ENCODE measurements at regions not wholly inside any gene's neighbourhood (a gene's known extent, or its start where the extent isn't known, plus 50 kb on each side); places are given as distances from the start of the nearest gene placed in this dataset.

DNA sequence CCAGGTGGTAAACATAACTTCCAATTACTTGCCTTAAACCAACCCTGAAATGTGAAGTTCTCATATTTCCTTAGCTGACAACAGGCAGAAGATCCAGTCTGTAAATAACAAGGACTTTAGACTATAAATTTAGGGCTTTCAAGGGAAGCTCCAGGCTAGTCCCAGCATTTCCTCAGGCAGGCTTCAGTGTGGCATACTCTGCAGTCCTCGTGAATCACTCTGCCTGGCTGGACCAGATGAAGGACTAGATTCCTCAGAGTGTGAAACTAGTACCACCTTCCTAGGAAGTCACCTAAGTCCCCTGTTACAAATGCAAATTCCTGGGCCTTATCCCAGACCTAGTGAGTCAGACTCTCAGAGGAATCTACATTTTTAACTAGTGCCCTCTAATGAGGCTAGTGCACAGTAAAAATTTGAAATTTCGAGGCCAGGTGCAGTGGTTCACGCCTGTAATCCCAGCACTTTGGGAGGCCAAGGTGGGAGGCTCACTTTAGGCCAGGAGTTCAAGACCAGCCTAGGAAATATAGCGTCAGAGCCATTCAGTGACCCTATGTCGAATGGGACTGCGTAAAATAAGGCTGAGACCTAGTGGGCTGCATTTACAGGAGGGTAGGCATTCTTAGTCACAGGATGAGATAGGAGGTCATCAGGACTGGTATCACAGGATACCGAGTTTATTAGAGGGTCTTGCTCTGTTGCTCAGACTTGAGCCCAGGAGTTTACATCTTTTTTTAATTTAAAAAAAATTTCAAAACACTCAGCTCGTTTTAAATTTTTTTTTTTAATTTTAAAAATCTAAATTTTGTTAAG lies 279.6 kb upstream of the JARID2 start:
- intact Hi-C loops (cut with DNase I), result no loop called here
- DNase-seq, result no peak

DNA sequence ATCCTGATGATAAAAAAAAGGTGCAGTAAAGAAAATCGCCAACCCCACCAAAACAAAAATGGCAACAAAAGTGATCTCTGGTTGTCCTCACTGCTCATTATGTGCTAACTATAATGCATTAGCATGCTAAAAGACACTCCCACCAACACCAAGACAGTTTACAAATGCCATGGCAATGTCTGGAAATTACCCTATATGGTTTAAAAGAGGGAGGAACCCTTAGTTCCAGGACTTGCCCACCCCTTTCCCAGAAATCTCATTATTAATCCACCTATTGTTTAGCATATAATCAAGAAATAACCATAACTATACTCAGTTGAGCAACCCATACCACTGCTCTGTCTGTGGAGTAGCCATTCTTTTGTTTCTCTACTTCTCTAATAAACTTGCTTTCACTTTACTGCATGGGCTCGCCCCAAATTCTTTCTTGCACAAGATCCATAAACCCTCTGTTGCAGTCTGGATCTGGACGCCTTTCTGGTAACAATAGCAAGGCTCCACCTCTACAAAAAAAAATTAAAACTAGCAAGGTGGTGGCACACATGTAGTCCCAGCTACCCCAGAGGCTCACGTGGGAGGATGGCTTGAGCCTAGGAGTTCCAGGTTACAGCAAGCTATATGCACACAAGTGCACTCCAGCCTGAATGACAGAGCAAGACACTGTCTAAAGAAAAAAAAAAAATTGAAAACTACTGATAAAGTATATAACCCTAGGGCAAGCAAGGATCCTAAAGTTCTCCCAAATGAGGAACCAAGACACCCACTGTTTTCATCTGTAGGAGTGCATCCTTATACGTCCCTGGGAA lies 278.8 kb upstream of the JARID2 start:
- intact Hi-C loops (cut with DNase I), result no loop called here
- no peak for DNase-seq

DNA sequence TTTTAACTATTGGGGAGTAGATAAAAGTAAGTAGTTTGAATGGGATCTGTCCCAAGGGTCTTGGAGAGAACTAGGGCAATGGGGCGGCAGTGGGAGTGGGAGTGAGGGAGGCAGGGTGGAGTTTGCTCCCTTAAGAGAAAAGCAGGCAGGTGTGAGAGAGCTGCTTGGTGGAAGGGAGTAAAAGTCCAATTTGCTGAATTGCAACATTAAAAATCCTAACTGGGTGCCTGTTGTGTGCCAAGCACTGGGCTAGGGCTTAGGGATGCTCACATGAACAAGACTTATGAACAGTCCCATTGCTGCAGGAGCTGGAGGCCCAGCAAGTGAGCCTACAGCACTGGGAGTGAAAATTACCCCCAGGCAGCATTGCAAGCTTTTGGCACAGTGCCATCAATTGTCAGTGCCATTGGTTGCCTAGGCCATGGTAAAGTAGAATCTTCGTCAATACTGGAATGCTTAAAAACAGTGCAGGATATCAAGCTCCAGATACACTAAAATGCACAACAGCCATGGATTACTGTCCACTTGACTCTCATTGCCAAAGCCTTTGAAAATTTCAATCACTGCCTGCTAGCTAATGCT lies 277.7 kb upstream of the JARID2 start:
- DNase-seq, result no peak
- intact Hi-C loops (cut with DNase I), result no loop called here

DNA sequence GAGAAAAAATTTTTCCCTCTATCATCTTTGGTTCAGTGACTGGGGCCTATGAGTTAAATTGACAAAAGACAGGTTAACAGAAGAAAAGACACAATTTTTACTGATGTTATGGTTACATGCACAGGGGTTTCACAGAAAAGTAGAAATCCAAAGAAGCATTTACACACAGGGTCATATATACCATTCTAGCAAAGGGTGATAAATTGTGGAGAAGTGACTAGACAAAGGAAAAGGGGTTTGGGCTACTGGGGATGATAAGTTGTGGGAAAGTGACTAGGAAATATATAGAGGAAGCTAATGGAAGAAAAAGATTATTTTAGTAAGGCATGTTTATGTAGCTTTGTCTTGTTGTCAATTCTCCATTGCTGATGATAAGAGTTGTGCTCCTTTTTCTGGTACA lies 276.7 kb upstream of the JARID2 start:
- intact Hi-C loops (cut with DNase I), result no loop called here
- no peak for DNase-seq

DNA sequence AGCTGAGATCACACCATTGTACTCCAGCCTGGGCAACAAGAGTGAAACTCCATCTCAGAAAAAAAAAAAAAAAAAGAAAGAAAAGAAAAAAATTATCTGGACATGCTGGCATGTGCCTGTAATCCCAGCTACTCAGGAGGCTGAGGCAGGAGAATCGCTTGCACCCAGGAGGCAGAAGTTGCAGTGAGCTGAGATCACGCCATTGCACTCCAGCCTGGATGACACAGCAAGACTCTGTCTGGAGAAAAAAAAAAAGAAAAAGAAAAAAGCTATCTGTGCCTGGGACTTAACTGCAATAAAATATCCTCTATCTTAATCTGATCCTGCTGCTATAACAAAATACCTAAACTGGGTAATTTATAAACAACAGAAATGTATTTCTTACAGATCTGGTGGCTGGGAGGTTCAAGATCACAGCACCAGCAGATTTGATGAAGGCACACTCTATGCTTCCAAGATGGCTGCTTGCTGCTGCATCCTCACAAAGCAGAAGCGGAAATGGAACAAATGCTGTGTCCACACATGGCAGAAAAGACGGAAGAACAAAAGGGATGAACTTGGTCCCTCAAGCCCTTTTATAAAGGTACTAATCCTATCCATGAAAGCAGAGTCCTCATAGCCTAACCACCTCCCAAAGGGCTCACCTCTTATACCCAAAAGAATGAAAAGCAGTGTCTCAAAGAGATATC lies 273.3 kb upstream of the JARID2 start:
- no peak for DNase-seq
- intact Hi-C loops (cut with DNase I), result no loop called here

DNA sequence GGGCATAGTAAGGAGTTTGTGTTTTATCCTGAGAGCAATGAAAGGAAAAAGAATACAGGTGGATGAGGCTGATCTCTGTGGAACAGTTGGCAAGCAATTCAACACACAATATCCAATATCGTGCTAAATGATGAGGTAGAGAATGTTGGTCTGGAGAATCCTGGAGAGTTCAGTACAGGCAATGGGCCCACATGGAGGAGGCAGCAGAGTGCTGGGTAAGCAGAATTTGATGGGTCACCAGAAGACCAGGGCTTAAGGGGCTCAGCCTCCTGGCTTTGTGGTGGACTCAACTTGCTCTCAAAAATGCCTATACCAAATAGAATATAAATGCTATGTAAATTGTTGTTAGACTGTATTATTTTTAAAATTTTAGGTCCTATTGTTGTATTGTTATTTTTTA lies 271.5 kb upstream of the JARID2 start:
- DNase-seq, result no peak
- intact Hi-C loops (cut with DNase I), result no loop called here

DNA sequence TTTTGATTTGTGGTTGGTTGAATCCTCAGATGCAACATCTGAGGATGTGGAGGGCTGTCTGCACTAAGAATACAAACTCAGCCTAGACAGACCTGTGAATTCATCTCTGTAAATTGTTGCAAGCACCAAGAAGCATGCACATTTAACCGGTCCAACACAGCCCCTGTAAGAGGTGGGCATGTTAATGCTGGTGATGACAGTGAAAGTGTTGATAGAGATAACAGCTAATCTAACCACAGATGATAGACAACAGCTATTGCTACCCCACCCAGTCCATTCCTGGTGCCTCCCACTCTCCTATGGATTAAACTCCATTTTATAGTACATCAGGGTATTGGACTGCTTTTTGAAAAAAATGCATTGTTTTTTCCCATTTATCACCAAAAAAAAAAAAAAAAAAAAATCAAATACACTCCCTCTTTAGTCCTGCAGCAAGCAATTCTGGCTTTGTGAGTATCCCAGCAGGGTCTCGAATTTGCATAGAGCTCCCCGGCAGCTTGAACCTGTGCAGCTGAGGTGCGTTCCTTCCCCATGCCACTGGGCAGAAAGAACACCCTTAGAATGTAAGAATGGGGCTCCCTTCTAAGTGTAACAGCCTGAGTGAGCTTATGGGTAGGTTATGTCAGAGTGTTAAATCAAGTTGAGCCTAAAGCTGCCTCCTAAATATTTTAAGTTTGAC lies 270.9 kb upstream of the JARID2 start:
- intact Hi-C loops (cut with DNase I), result no loop called here
- DNase-seq, result no peak

DNA sequence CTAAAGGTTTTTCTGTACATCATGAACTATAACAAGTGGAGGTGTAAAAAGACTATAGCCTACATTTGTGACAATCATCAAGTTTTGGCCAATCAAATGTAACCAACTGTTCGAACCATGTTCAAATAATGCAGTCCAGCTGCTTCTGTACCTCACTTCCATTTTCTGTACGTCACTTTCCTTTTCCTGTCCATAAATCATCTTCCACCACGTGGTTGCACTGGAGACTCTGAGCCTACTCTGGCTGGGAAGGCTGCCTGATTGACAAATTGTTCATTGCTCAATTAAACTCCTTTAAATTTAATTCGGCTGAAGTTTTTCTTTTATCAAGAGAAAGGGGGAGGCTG lies 270.4 kb upstream of the JARID2 start:
- intact Hi-C loops (cut with DNase I), result no loop called here

DNA sequence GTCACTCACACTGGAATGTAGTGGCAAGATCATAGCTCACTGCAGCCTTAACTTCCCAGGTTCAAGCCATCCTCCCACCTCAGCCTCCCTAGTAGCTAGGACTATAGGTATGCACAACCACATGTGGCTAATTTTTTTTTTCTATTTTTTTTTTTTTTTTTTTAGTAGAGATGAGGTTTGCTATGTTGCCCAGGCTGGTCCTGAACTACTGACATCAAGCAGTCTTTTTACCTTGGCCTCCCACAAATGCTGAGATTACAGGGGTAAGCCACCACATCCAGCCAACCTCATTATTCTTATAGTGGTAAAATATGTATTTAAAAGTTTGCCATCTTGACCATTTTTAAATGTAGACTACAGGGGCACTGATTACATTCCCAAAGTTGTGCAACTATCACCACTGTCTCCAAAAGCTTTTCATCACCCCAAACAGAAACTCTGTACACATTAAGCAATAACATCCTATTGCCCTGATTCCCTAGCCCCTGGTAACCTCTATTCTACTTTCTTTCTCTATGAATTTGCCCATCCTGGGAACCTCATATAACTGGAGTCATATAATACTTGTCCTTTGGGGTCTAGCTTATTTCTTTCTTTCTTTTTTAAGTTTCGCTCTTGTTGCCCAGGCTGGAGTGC lies 268.0 kb upstream of the JARID2 start:
- intact Hi-C loops (cut with DNase I), result no loop called here
- no peak for DNase-seq

More for the DNA sequence above, 270.4 kb upstream of the JARID2 start:
- DNase-seq, result peak in 4 of 42 donors; percentile 14 to 47 (median 26)

DNA sequence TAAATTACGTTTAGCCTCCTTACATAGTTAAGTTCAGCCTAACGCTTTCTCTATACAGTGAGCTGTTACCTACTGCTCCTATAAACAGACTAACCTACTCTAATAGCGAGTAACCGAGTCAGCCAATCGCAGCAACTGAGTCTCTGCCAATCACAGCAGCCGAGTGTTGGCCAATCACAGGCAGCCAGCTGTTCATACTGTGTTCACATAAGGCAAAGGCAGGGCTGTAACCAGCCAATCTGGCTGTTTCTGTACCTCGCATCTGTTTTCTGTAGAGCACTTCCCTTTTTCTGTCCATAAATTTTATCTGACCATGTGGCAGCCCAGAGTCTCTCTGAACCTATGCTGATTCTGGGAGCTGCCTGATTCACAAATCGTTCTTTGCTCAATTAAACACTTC lies 263.9 kb upstream of the JARID2 start:
- intact Hi-C loops (cut with DNase I), result no loop called here
- DNase-seq, result no peak

DNA sequence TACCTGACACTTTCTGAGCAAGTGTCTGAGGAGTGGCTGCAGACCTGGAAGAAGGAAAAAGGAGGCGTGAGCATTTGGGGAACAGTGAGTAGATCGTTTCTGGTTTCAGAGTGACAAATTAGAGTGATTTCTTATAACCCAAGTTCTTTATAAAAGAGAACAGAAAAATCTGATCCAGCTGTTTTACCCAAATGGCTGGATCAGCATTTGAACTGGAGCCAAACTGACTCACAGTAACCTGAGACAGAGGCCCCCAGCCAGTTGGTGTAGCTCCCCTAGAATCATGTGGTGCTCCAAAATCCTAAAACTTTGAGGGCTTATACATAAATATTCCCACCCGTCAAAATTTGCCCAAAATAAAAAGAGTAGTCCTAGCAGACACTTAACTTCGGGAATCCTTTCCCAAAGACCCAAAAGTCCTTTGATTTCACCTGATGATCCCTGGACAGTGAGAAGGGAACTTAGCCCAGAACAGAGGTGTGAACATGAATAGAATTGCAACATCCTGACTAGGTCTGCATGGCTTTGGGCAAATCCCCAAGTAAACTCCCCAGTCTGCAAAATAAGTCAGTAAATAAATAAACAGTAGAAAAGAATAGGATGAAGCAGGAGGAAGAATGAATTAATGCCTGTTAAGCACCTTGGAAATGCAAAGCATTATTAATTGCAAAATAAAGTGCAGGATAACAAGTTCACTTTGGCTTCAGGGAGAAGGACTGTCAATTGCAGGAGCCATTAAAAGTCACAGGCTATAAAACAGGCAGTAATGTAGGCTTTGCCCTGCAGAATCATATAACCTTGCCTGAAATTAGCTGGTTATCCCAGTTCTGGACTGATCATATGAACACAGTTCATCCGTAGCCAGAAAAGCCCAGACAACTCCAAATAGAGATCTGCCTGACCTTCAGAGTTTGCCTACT lies 262.0 kb upstream of the JARID2 start:
- no peak for DNase-seq
- intact Hi-C loops (cut with DNase I), result no loop called here

DNA sequence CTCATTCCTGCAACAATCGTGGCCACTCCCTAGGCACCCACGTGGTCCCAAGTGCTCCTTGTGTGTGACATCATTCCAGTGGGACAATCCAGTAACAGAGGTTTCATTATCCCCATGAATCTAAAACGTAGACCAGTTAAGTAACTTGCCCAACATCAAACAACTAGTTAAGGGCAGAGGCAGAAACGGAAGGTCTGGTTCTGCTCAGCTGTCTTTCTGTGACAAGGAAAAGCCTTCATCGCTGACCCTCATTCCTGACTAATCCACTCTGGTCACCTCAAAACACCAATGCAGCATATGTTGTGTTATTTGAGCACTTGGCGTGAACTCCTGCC lies 261.4 kb upstream of the JARID2 start:
- intact Hi-C loops (cut with DNase I), result no loop called here
- peak in 14 of 42 donors; percentile 6 to 58 (median 20) for DNase-seq

DNA sequence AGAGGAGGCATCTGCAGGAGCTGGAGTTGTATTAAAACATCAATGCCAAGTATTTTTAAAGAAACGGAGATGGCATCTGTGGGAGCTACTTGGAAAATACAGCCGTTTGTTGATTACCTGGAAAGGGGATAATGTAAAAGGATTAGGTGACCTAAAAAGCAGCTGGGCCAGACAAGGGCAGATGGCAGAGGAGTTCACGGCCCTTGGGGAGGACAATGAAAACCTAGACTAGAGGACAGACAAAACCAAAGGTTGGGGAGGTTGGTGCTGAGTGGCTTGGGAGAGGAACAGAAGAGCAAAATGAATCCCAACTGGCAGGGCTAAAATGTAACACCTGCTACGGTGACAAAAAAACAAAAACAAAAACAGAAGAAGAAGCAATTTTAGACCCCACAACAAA lies 260.5 kb upstream of the JARID2 start:
- no peak for DNase-seq
- intact Hi-C loops (cut with DNase I), result no loop called here

DNA sequence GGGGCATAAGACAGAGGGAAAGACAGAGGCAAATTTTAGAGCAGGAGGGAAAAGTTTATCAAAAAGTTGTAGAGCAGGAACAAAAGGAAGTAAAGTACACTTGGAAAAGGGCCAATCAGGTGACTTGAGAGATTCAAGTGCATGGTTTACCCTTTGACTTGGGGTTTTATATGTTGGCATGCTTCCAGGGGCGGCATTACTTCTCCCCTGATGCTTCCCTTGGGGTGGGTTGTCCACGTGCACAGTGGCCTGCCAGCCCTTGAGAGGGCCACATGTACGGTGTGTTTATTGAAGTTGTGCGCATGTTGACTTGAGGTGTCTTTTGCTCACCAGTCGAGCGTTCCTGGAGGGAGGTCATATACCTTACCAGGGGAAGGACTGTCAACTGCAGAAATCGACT lies 259.5 kb upstream of the JARID2 start:
- intact Hi-C loops (cut with DNase I), result no loop called here
- DNase-seq, result no peak

DNA sequence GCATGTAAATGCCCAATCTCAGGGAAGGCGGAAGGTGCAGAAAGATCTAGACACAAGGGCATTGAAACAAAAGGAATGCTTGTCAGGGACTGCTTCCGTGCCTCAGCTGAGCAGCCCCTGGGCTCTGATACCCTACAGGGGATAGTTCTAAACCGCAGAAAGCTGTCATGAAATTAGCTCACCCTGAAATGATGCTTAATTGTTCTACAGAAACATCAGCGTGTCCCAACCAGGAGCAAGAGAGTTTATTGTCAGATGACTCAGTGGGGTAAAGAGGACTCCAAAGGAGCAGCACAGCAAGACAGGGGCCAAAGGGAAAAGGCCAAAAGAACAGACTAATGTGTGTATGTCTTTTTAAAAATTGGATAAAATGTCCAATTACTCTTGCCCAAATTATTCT lies 258.4 kb upstream of the JARID2 start:
- DNase-seq, result no peak
- intact Hi-C loops (cut with DNase I), result no loop called here

DNA sequence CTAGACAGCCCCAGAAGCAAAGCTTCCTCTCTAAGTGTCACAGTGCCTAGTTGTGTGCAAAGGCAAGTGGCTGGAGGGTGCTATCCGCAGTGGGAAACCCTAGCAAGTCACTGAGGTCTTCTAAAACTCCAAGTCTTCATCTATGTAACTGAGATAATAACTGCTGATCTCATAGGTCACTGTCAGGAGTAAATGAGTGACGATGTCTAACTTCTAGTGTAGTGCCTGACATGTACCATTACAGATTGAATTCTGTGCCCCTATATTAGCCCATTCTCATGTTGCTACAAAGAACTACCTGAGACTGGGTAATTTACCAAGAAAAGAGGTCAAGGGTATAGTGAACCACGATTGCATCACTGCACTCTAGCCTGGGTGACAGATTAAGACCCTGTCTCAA lies 253.5 kb upstream of the JARID2 start:
- no peak for DNase-seq
- intact Hi-C loops (cut with DNase I), result no loop called here

DNA sequence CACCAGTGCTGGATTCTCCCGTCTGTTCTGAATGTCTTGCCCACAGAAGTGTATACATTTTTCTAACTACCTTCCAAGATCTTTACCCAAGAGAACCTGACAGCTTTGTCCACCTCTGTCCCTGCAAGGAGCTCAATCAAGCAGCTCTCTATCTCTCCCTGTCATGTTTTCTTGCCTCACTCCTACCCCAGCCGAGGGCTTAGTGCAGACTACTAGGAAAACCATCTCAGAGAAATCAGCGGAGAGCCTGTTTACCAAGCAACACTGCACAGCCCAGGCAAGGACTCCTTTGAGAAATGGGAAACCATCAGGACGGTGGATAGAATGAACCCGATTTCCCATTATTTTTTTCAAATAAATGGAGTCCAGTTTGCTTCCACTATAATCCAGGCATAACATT lies 250.7 kb upstream of the JARID2 start:
- intact Hi-C loops (cut with DNase I), result no loop called here
- DNase-seq, result no peak

Measured in head of caudate nucleus (tissue), 42 donors.